ENCODE measurements at regions not wholly inside any gene's neighbourhood (a gene's known extent, or its start where the extent isn't known, plus 50 kb on each side); places are given as distances from the start of the nearest gene placed in this dataset.

DNA sequence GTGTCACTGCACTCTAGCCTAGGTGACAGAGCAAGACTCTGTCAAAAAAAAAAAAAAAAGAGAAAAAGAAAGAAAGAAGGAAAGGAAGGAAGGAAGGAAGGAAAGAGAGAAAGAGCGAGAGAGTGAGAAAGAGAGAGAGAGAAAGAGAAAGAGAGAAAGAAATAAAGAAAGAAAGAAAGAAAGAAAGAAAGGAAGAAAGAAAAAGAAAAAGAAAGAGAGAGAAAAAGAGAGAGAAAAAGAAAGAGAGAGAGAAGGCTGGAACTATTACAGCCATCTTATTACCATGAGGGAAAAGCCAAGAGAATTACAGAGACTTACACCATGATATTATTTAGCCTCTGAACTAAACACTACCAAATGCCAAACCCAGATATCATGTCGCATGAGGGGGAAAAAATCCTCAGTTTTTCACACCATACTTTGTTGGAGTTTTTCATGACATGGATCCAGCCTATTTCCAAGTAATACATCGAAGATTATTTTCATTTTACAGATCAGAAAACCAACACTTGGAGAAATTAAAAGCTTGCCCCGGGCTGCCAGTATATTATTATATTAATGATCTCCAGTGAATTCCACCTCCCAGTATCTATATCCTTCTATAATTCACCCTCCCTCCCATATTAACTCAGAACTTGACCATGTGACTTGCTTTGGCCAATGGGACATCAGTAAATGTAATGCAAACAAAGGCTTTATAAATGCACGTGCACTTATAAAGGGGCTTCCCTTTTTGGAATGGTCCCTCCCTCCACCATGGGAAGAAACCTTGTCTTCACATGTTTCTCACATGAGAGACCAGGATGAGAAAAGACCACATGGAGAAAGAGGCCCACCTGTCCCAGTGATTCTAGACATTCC, 148.6 kb downstream of the MIS18A start:
- Histone ChIP-seq H2BK12ac (ENCODE audit: low read length in 2 of 2) (no peak overlapping the region), H3K9ac (ENCODE audit: low read length) (no peak overlapping the region), H2BK5ac (ENCODE audit: low read depth, low read length, poor library complexity, severe bottlenecking) (no peak overlapping the region), H4K91ac (ENCODE audit: low read length) (no peak overlapping the region), H3K4me3 (ENCODE audit: insufficient read depth in 1 of 2, low read depth in 1 of 2, low read length in 2 of 2) (no peak overlapping the region), H3K79me1 (replicated peaks; ENCODE audit: low read length, poor library complexity, severe bottlenecking) (no peaks in the 10 kb centered on the region), H4K8ac (ENCODE audit: low read length) (no peak overlapping the region), H3K27ac (ENCODE audit: low read length, poor library complexity, severe bottlenecking) (no peak overlapping the region), H2AFZ (ENCODE audit: low read depth, low read length) (no peak overlapping the region), H3K23ac (ENCODE audit: low read length in 2 of 2) (no peak overlapping the region), H3K9me3 (ENCODE audit: control insufficient read depth, low read length) (peaks cover 8% of the 10 kb centered on the region), H2BK15ac (ENCODE audit: low read depth, poor library complexity, severe bottlenecking) (no peak overlapping the region), H2BK120ac (ENCODE audit: low read depth, low read length) (no peak overlapping the region), H3K36me3 (ENCODE audit: control insufficient read depth in 1 of 2, insufficient read depth in 2 of 2, low read depth in 1 of 2, low read length in 2 of 2) (no peaks in the 10 kb centered on the region), H3K18ac (ENCODE audit: low read depth in 1 of 2, low read length in 2 of 2) (no peak overlapping the region), H3K4me1 (ENCODE audit: control insufficient read depth, insufficient read depth, low read depth, low read length) (no peaks in the 10 kb centered on the region), H3K14ac (ENCODE audit: low read length in 2 of 2) (no peak overlapping the region), H2AK5ac (ENCODE audit: low read length, severe bottlenecking) (no peak overlapping the region), H3K27me3 (ENCODE audit: control insufficient read depth in 1 of 2, insufficient read depth in 1 of 2, low read length in 2 of 2) (no peaks in the 10 kb centered on the region), H3K4ac (ENCODE audit: low read depth in 1 of 2, low read length in 2 of 2) (no peak overlapping the region), H3K4me2 (ENCODE audit: low read length, poor library complexity, severe bottlenecking) (no peak overlapping the region)
- 89% methylated on average over 5 of the region's 5 CpGs for WGBS
- DNase-seq, result no peak

DNA sequence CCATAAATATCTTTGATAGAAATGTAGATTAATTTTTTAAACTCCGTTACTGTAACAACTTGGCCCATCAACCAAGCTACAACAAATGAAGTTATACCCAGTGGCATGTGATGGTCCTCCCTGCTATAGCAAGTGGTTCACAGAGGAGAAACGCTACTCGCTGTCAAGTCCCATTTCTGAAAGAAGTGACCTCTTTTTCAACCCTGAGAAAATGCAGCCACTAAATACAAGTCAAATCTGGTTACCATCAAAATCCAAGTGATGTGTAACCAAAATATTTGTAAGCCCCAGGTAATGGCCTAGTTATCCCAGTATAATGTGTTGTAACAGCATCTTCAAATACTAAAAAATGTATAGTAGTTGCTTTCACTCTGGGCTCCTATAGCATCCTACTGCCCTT, 151.8 kb downstream of the MIS18A start:
- no peak overlapping the region for H3K14ac ChIP-seq (ENCODE audit: low read length in 2 of 2)
- H3K79me1 ChIP-seq (replicated peaks; ENCODE audit: low read length, poor library complexity, severe bottlenecking), result no peaks in the 10 kb centered on the region
- WGBS, result 96% methylated on average over 3 of the region's 3 CpGs
- H3K18ac ChIP-seq (ENCODE audit: low read depth in 1 of 2, low read length in 2 of 2), result no peak overlapping the region
- no peak overlapping the region for H2BK5ac ChIP-seq (ENCODE audit: low read depth, low read length, poor library complexity, severe bottlenecking)
- no peak overlapping the region for H3K27ac ChIP-seq (ENCODE audit: low read length, poor library complexity, severe bottlenecking)
- no peak overlapping the region for H2BK15ac ChIP-seq (ENCODE audit: low read depth, poor library complexity, severe bottlenecking)
- peaks cover 35% of the 10 kb centered on the region for H3K9me3 ChIP-seq (ENCODE audit: control insufficient read depth, low read length)
- H2BK12ac ChIP-seq (ENCODE audit: low read length in 2 of 2), result no peak overlapping the region
- no peak overlapping the region for H3K23ac ChIP-seq (ENCODE audit: low read length in 2 of 2)
- H3K36me3 ChIP-seq (ENCODE audit: control insufficient read depth in 1 of 2, insufficient read depth in 2 of 2, low read depth in 1 of 2, low read length in 2 of 2), result no peaks in the 10 kb centered on the region
- H2AFZ ChIP-seq (ENCODE audit: low read depth, low read length), result no peak overlapping the region
- no peak for DNase-seq
- H2AK5ac ChIP-seq (ENCODE audit: low read length, severe bottlenecking), result no peak overlapping the region
- H3K4ac ChIP-seq (ENCODE audit: low read depth in 1 of 2, low read length in 2 of 2), result no peak overlapping the region
- H3K4me2 ChIP-seq (ENCODE audit: low read length, poor library complexity, severe bottlenecking), result no peak overlapping the region
- H3K27me3 ChIP-seq (ENCODE audit: control insufficient read depth in 1 of 2, insufficient read depth in 1 of 2, low read length in 2 of 2), result no peaks in the 10 kb centered on the region
- no peak overlapping the region for H4K91ac ChIP-seq (ENCODE audit: low read length)
- no peak overlapping the region for H4K8ac ChIP-seq (ENCODE audit: low read length)
- no peak overlapping the region for H3K9ac ChIP-seq (ENCODE audit: low read length)
- H3K4me3 ChIP-seq (ENCODE audit: insufficient read depth in 1 of 2, low read depth in 1 of 2, low read length in 2 of 2), result no peak overlapping the region
- no peak overlapping the region for H2BK120ac ChIP-seq (ENCODE audit: low read depth, low read length)
- H3K4me1 ChIP-seq (ENCODE audit: control insufficient read depth, insufficient read depth, low read depth, low read length), result no peaks in the 10 kb centered on the region

DNA sequence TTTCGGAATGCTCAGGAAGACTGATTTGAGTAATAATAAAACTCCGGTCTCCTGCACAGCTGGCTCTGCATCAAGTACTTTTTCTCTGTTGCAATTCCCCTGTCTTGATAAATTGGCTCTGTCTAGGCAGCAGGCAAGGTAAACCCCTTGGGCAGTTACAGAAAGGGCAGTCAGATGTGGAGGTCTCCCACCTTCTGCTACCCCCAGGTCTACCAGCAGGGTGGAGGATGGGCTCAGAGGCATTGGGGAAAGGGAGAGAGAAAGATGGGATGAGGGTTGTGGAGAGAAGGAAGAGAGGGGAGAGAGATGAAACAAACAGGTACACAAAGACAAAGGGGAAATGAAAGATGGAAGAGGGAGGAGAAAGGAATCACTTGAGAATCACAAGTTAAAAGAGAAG, 156.8 kb downstream of the MIS18A start:
- no peak overlapping the region for H3K4ac ChIP-seq (ENCODE audit: low read depth in 1 of 2, low read length in 2 of 2)
- no peak overlapping the region for H3K14ac ChIP-seq (ENCODE audit: low read length in 2 of 2)
- H3K27ac ChIP-seq (ENCODE audit: low read length, poor library complexity, severe bottlenecking), result no peak overlapping the region
- H2BK15ac ChIP-seq (ENCODE audit: low read depth, poor library complexity, severe bottlenecking), result no peak overlapping the region
- H3K18ac ChIP-seq (ENCODE audit: low read depth in 1 of 2, low read length in 2 of 2), result no peak overlapping the region
- no peak overlapping the region for H4K8ac ChIP-seq (ENCODE audit: low read length)
- H2BK12ac ChIP-seq (ENCODE audit: low read length in 2 of 2), result no peak overlapping the region
- no peaks in the 10 kb centered on the region for H3K4me1 ChIP-seq (ENCODE audit: control insufficient read depth, insufficient read depth, low read depth, low read length)
- H3K4me2 ChIP-seq (ENCODE audit: low read length, poor library complexity, severe bottlenecking), result no peak overlapping the region
- H2AFZ ChIP-seq (ENCODE audit: low read depth, low read length), result no peak overlapping the region
- WGBS, result 100% methylated on average over 2 of the region's 2 CpGs
- no peak for DNase-seq
- no peaks in the 10 kb centered on the region for H3K36me3 ChIP-seq (ENCODE audit: control insufficient read depth in 1 of 2, insufficient read depth in 2 of 2, low read depth in 1 of 2, low read length in 2 of 2)
- H3K27me3 ChIP-seq (ENCODE audit: control insufficient read depth in 1 of 2, insufficient read depth in 1 of 2, low read length in 2 of 2), result no peaks in the 10 kb centered on the region
- no peak overlapping the region for H3K23ac ChIP-seq (ENCODE audit: low read length in 2 of 2)
- H3K4me3 ChIP-seq (ENCODE audit: insufficient read depth in 1 of 2, low read depth in 1 of 2, low read length in 2 of 2), result no peak overlapping the region
- H3K79me1 ChIP-seq (replicated peaks; ENCODE audit: low read length, poor library complexity, severe bottlenecking), result no peaks in the 10 kb centered on the region
- no peak overlapping the region for H2BK5ac ChIP-seq (ENCODE audit: low read depth, low read length, poor library complexity, severe bottlenecking)
- H3K9me3 ChIP-seq (ENCODE audit: control insufficient read depth, low read length), result peaks cover 31% of the 10 kb centered on the region
- H4K91ac ChIP-seq (ENCODE audit: low read length), result no peak overlapping the region
- no peak overlapping the region for H2BK120ac ChIP-seq (ENCODE audit: low read depth, low read length)
- H3K9ac ChIP-seq (ENCODE audit: low read length), result no peak overlapping the region
- no peak overlapping the region for H2AK5ac ChIP-seq (ENCODE audit: low read length, severe bottlenecking)

DNA sequence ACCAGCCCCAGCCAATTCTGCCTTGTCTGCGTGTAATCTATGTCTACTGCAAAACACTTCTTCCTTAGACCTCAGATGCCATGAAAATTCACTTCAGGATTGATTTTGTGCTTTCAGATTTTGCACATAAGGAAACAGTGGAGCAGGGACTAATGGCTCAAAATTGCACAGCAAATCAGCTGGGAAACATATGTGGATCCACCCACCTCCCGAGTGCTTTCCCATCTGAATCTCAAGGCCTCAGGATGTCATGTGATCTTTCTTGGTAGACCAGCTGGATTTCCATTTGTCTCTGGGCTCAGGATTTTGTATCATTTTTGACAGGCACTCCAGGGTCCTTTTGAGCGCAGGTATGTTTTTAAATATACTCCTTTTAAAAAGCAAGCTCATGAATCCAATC, 158.6 kb downstream of the MIS18A start:
- no peak overlapping the region for H3K14ac ChIP-seq (ENCODE audit: low read length in 2 of 2)
- H3K27me3 ChIP-seq (ENCODE audit: control insufficient read depth in 1 of 2, insufficient read depth in 1 of 2, low read length in 2 of 2), result no peaks in the 10 kb centered on the region
- no peak overlapping the region for H3K27ac ChIP-seq (ENCODE audit: low read length, poor library complexity, severe bottlenecking)
- H2BK15ac ChIP-seq (ENCODE audit: low read depth, poor library complexity, severe bottlenecking), result no peak overlapping the region
- WGBS, result 89% methylated on average over 3 of the region's 3 CpGs
- no peak overlapping the region for H2BK5ac ChIP-seq (ENCODE audit: low read depth, low read length, poor library complexity, severe bottlenecking)
- no peaks in the 10 kb centered on the region for H3K79me1 ChIP-seq (replicated peaks; ENCODE audit: low read length, poor library complexity, severe bottlenecking)
- H3K4me1 ChIP-seq (ENCODE audit: control insufficient read depth, insufficient read depth, low read depth, low read length), result no peaks in the 10 kb centered on the region
- H2BK120ac ChIP-seq (ENCODE audit: low read depth, low read length), result no peak overlapping the region
- H3K4me2 ChIP-seq (ENCODE audit: low read length, poor library complexity, severe bottlenecking), result no peak overlapping the region
- no peak overlapping the region for H3K18ac ChIP-seq (ENCODE audit: low read depth in 1 of 2, low read length in 2 of 2)
- H3K9me3 ChIP-seq (ENCODE audit: control insufficient read depth, low read length), result peaks cover 31% of the 10 kb centered on the region
- no peaks in the 10 kb centered on the region for H3K36me3 ChIP-seq (ENCODE audit: control insufficient read depth in 1 of 2, insufficient read depth in 2 of 2, low read depth in 1 of 2, low read length in 2 of 2)
- no peak overlapping the region for H2AK5ac ChIP-seq (ENCODE audit: low read length, severe bottlenecking)
- no peak overlapping the region for H3K4me3 ChIP-seq (ENCODE audit: insufficient read depth in 1 of 2, low read depth in 1 of 2, low read length in 2 of 2)
- no peak overlapping the region for H3K23ac ChIP-seq (ENCODE audit: low read length in 2 of 2)
- DNase-seq, result no peak
- no peak overlapping the region for H2AFZ ChIP-seq (ENCODE audit: low read depth, low read length)
- no peak overlapping the region for H2BK12ac ChIP-seq (ENCODE audit: low read length in 2 of 2)
- H3K9ac ChIP-seq (ENCODE audit: low read length), result no peak overlapping the region
- H4K8ac ChIP-seq (ENCODE audit: low read length), result no peak overlapping the region
- no peak overlapping the region for H3K4ac ChIP-seq (ENCODE audit: low read depth in 1 of 2, low read length in 2 of 2)
- H4K91ac ChIP-seq (ENCODE audit: low read length), result no peak overlapping the region
